Trophoblast cell (in vitro differentiated cells and primary cell): ENCODE measurements at regions not wholly inside any gene's neighbourhood (a gene's known extent, or its start where the extent isn't known, plus 50 kb on each side); places are given as distances from the start of the nearest gene placed in this dataset.

ENCODE experiments used
- DNase-seq, 2 donors: peaks; one replicate each; pipeline ENCODE4 v3.0.0-alpha.2; 2016
- H2AFZ ChIP-seq: 2 replicates; pipeline ENCODE4 v1.6.1; 2013; ENCODE audit warnings: low read length, moderate library complexity, mild to moderate bottlenecking; ENCODE audit not compliant: insufficient read depth, poor library complexity
- H2AK5ac ChIP-seq: 2 replicates; pipeline ENCODE4 v1.6.1; 2013; ENCODE audit warnings: mild to moderate bottlenecking, low read length
- H2BK120ac ChIP-seq: 2 replicates; pipeline ENCODE4 v1.6.1; 2013; ENCODE audit warnings: low read length, mild to moderate bottlenecking, moderate library complexity; ENCODE audit not compliant: insufficient read depth, poor library complexity
- H2BK12ac ChIP-seq: 2 replicates; pipeline ENCODE4 v1.6.1; 2013; ENCODE audit warnings: mild to moderate bottlenecking, low read length, moderate library complexity
- H2BK5ac ChIP-seq: 2 replicates; pipeline ENCODE4 v1.6.1; 2013; ENCODE audit warnings: low read length, low read depth, moderate library complexity, mild to moderate bottlenecking; ENCODE audit not compliant: poor library complexity
- H3K14ac ChIP-seq: 2 replicates; pipeline ENCODE4 v1.6.1; 2013; ENCODE audit warnings: mild to moderate bottlenecking, low read length
- H3K18ac ChIP-seq: 2 replicates; pipeline ENCODE4 v1.6.1; 2013; ENCODE audit warnings: mild to moderate bottlenecking, low read length
- H3K23ac ChIP-seq: 2 replicates; pipeline ENCODE4 v1.6.1; 2013; ENCODE audit warnings: low read length
- H3K27ac ChIP-seq: 2 replicates; pipeline ENCODE4 v1.5.1; 2013; ENCODE audit warnings: low read depth, mild to moderate bottlenecking, inconsistent platforms, low read length, moderate library complexity
- H3K27me3 ChIP-seq: 2 replicates; pipeline ENCODE4 v1.6.1; 2013; ENCODE audit warnings: inconsistent platforms, mild to moderate bottlenecking, low read length, moderate library complexity; ENCODE audit not compliant: insufficient read depth
- H3K36me3 ChIP-seq, 2 experiments: 1 replicate in 1 of 2; 2 replicates in 1 of 2; pipeline ENCODE4 v1.6.1; 2013; ENCODE audit warnings: low read length in 2 of 2, mild to moderate bottlenecking in 2 of 2, moderate library complexity in 1 of 2; ENCODE audit not compliant: insufficient read depth in 2 of 2, control insufficient read depth in 1 of 2
- H3K4ac ChIP-seq: 2 replicates; pipeline ENCODE4 v1.6.1; 2013; ENCODE audit warnings: low read depth, mild to moderate bottlenecking, low read length, moderate library complexity
- H3K4me1 ChIP-seq, 2 experiments: 1 replicate in 1 of 2; 2 replicates in 1 of 2; pipeline ENCODE4 v1.6.1; 2013; ENCODE audit warnings: low read length in 2 of 2, mild to moderate bottlenecking in 2 of 2, moderate library complexity in 1 of 2; ENCODE audit not compliant: insufficient read depth in 2 of 2, control insufficient read depth in 1 of 2
- H3K4me2 ChIP-seq: 2 replicates; pipeline ENCODE4 v1.6.1; 2013; ENCODE audit warnings: inconsistent platforms, mild to moderate bottlenecking, low read length, moderate library complexity
- H3K4me3 ChIP-seq: 2 replicates; pipeline ENCODE4 v1.5.1; 2013; ENCODE audit warnings: mild to moderate bottlenecking, low read depth, low read length, inconsistent platforms
- H3K79me1 ChIP-seq: one replicate; pipeline ENCODE4 v1.6.1; 2013; ENCODE audit warnings: low read length
- H3K79me2 ChIP-seq: 2 replicates; pipeline ENCODE4 v1.6.1; 2013; ENCODE audit warnings: low read length, mild to moderate bottlenecking; ENCODE audit not compliant: control insufficient read depth, insufficient read depth, poor library complexity
- H3K9ac ChIP-seq: 2 replicates; pipeline ENCODE4 v1.6.1; 2013; ENCODE audit warnings: mild to moderate bottlenecking, low read length
- H3K9me3 ChIP-seq: 2 replicates; pipeline ENCODE4 v1.6.1; 2013; ENCODE audit warnings: low read depth, mild to moderate bottlenecking, control low read depth, inconsistent platforms, low read length; ENCODE audit not compliant: insufficient read depth
- H4K12ac ChIP-seq: 2 replicates; pipeline ENCODE4 v1.6.1; 2013; ENCODE audit warnings: low read depth, mild to moderate bottlenecking, low read length, moderate library complexity
- H4K8ac ChIP-seq: 2 replicates; pipeline ENCODE4 v1.6.1; 2013; ENCODE audit warnings: low read depth, mild to moderate bottlenecking, low read length, moderate library complexity
- H4K91ac ChIP-seq: one replicate; pipeline ENCODE4 v1.6.1; 2013; ENCODE audit warnings: low read depth, mild to moderate bottlenecking, low read length, moderate library complexity
- WGBS: extraction: QIAGEN DNeasy Blood & Tissue Kit; methylation state at CpG from one replicate; pipeline ENCODE4 v1.1.7; 2013; ENCODE audit warnings: missing lambda C conversion rate; ENCODE audit not compliant: insufficient read length, insufficient coverage; ENCODE audit errors: extremely low coverage; 5-methylcytosine and 5-hydroxymethylcytosine counted together

GRCh38 chr11:37695283-37695682, 1097.2 kb upstream of the RAG2 start:
- H3K9ac ChIP-seq: no peak overlapping the region
- H2AFZ ChIP-seq: no peak overlapping the region
- H3K4me3 ChIP-seq: no peak overlapping the region
- H3K27me3 ChIP-seq: no peaks in the 10 kb centered on the region
- no peak overlapping the region for H3K18ac ChIP-seq
- H3K36me3 ChIP-seq: peaks cover 0 to 2% of the 10 kb centered on the region in 2 experiments
- H2BK12ac ChIP-seq: no peak overlapping the region
- no peak overlapping the region for H4K12ac ChIP-seq
- H3K4ac ChIP-seq: no peak overlapping the region
- H2BK5ac ChIP-seq: no peak overlapping the region
- H3K27ac ChIP-seq: no peak overlapping the region
- H3K79me2 ChIP-seq: no peaks in the 10 kb centered on the region
- peaks cover 6% of the 10 kb centered on the region for H3K9me3 ChIP-seq
- no peak for DNase-seq
- no peak overlapping the region for H2AK5ac ChIP-seq
- H2BK120ac ChIP-seq: no peak overlapping the region
- H4K8ac ChIP-seq: no peak overlapping the region
- H3K79me1 ChIP-seq: no peaks in the 10 kb centered on the region
- no peak overlapping the region for H3K4me2 ChIP-seq
- no peak overlapping the region for H4K91ac ChIP-seq
- no peaks in the 10 kb centered on the region for H3K4me1 ChIP-seq
- no peak overlapping the region for H3K23ac ChIP-seq
- no peak overlapping the region for H3K14ac ChIP-seq

DNA sequence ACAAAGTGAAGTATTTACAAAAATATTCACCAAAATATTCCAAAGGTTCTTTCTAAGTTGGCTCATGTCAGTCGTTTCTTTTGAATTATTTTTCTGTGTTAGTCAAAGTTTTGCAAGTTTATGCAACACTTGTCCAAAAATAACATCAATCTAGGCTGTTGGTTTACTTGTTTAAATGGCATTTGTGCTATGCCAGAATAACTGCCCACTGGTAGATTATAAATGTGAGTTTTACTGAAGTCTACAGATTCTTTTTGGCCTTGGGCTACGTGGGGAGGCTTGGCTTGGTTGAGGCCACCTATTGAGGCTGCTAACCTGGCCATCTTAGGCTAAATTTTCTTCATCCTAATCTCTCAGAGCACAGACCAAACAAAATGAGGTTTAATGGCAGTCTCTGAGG, 1091.9 kb upstream of the RAG2 start:
- Histone ChIP-seq H2AK5ac (no peak overlapping the region), H2BK5ac (no peak overlapping the region), H3K36me3 (no peaks in the 10 kb centered on the region), H3K79me1 (no peaks in the 10 kb centered on the region), H3K4me3 (no peak overlapping the region), H2BK120ac (no peak overlapping the region), H3K4me1 (no peaks in the 10 kb centered on the region), H3K14ac (no peak overlapping the region), H3K27me3 (no peaks in the 10 kb centered on the region), H4K12ac (no peak overlapping the region), H3K23ac (no peak overlapping the region), H3K18ac (no peak overlapping the region), H2BK12ac (no peak overlapping the region), H3K4ac (no peak overlapping the region), H3K27ac (no peak overlapping the region), H3K9me3 (no peaks in the 10 kb centered on the region), H2AFZ (no peak overlapping the region), H4K91ac (no peak overlapping the region), H3K79me2 (no peaks in the 10 kb centered on the region), H3K4me2 (no peak overlapping the region), H4K8ac (no peak overlapping the region), H3K9ac (no peak overlapping the region)
- no peak for DNase-seq
- no CpG with 5 or more reads among the region's 2 CpGs for whole genome bisulfite sequencing

DNA sequence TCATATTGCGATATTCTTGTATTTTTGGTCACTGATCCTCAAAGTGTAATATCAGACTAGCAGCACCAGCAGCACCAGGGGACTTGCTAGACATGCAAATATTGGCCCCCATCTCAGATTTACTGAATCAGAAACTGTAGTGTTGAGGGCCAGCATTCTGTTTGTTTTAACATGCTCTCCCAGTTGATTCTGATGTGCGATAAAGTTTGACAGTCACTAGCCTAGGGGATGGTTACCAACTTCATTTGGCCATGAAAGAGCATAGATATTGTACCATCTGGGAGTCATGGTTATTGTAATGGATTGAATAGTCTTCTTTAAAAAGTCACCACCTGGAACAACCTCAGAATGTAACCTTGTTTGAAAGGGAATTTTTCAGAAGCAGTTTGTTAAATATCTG, 1090.4 kb upstream of the RAG2 start:
- Histone ChIP-seq H2AFZ (no peak overlapping the region), H4K91ac (no peak overlapping the region)
- no CpG with 5 or more reads among the region's 2 CpGs for WGBS

GRCh38 chr11:37687130-37687529, 1089.1 kb upstream of the RAG2 start:
- no peak overlapping the region for H2BK12ac ChIP-seq
- H3K18ac ChIP-seq: no peak overlapping the region
- no peak overlapping the region for H4K12ac ChIP-seq
- no peak overlapping the region for H3K4me3 ChIP-seq
- no peaks in the 10 kb centered on the region for H3K36me3 ChIP-seq
- H3K4ac ChIP-seq: no peak overlapping the region
- DNase-seq: no peak
- no peak overlapping the region for H2AFZ ChIP-seq
- H3K79me2 ChIP-seq: no peaks in the 10 kb centered on the region
- no peak overlapping the region for H3K4me2 ChIP-seq
- H3K27ac ChIP-seq: no peak overlapping the region
- H3K9ac ChIP-seq: no peak overlapping the region
- no peaks in the 10 kb centered on the region for H3K27me3 ChIP-seq
- no peaks in the 10 kb centered on the region for H3K9me3 ChIP-seq
- no peak overlapping the region for H3K14ac ChIP-seq
- no peak overlapping the region for H2AK5ac ChIP-seq
- no peak overlapping the region for H4K8ac ChIP-seq
- no peak overlapping the region for H2BK5ac ChIP-seq
- H3K79me1 ChIP-seq: no peaks in the 10 kb centered on the region
- H2BK120ac ChIP-seq: no peak overlapping the region
- no peaks in the 10 kb centered on the region for H3K4me1 ChIP-seq
- no peak overlapping the region for H3K23ac ChIP-seq
- H4K91ac ChIP-seq: no peak overlapping the region

More for the DNA sequence above, 1090.4 kb upstream of the RAG2 start:
- no peak overlapping the region for H4K8ac ChIP-seq
- H3K4ac ChIP-seq: no peak overlapping the region
- H3K4me2 ChIP-seq: no peak overlapping the region
- H2BK120ac ChIP-seq: no peak overlapping the region
- H3K27me3 ChIP-seq: no peaks in the 10 kb centered on the region
- H3K9me3 ChIP-seq: no peaks in the 10 kb centered on the region
- no peak overlapping the region for H3K4me3 ChIP-seq
- H3K27ac ChIP-seq: no peak overlapping the region
- H2BK12ac ChIP-seq: no peak overlapping the region
- no peaks in the 10 kb centered on the region for H3K4me1 ChIP-seq
- no peak overlapping the region for H2AK5ac ChIP-seq
- H3K79me2 ChIP-seq: no peaks in the 10 kb centered on the region
- H3K36me3 ChIP-seq: no peaks in the 10 kb centered on the region
- H3K9ac ChIP-seq: no peak overlapping the region
- no peak overlapping the region for H3K18ac ChIP-seq
- no peak for DNase-seq
- H3K14ac ChIP-seq: no peak overlapping the region
- H2BK5ac ChIP-seq: no peak overlapping the region
- H4K12ac ChIP-seq: no peak overlapping the region
- no peaks in the 10 kb centered on the region for H3K79me1 ChIP-seq
- no peak overlapping the region for H3K23ac ChIP-seq

GRCh38 chr11:37671321-37671720, 1073.3 kb upstream of the RAG2 start:
- Histone ChIP-seq H3K27me3 (no peaks in the 10 kb centered on the region), H2AFZ (no peak overlapping the region), H3K27ac (no peak overlapping the region), H3K36me3 (no peaks in the 10 kb centered on the region), H3K9ac (no peak overlapping the region), H3K23ac (no peak overlapping the region), H3K9me3 (no peaks in the 10 kb centered on the region), H4K91ac (no peak overlapping the region), H4K8ac (no peak overlapping the region), H2AK5ac (no peak overlapping the region), H3K4me1 (no peaks in the 10 kb centered on the region), H3K4me2 (no peak overlapping the region), H3K79me2 (no peaks in the 10 kb centered on the region), H3K4ac (no peak overlapping the region), H3K14ac (no peak overlapping the region), H2BK5ac (no peak overlapping the region), H3K79me1 (no peaks in the 10 kb centered on the region), H4K12ac (no peak overlapping the region), H3K4me3 (no peak overlapping the region), H2BK12ac (no peak overlapping the region), H3K18ac (no peak overlapping the region), H2BK120ac (no peak overlapping the region)
- no peak for DNase-seq
